ENCODE measurements at regions not wholly inside any gene's neighbourhood (a gene's known extent, or its start where the extent isn't known, plus 50 kb on each side); places are given as distances from the start of the nearest gene placed in this dataset.

GRCh38 chr10:52908478-52908877 lies 135.9 kb upstream of the MBL2 start:
- H3K36me3 ChIP-seq (ENCODE audit: control insufficient read depth, insufficient read depth, low read length) = no peaks in the 10 kb centered on the region; the same call in 1 of the 2 replicates
- no TSS peak for BruUV-seq (replicated peaks)
- H3K9me3 Mint-ChIP-seq (ENCODE audit: unreplicated experiment) = no peaks in the 10 kb centered on the region
- intact Hi-C loops (cut with micrococcal nuclease; ENCODE audit: unreplicated experiment) = no loop called here
- no peaks in the 10 kb centered on the region for H3K4me1 Mint-ChIP-seq (ENCODE audit: low read depth, unreplicated experiment)
- no peak overlapping the region for H3K27ac Mint-ChIP-seq (ENCODE audit: unreplicated experiment)
- ChIA-PET CTCF (no interaction called here), POLR2A (no interaction called here)
- H3K4me3 Mint-ChIP-seq (ENCODE audit: unreplicated experiment) = no peak overlapping the region
- no peak for DNase-seq
- H3K27me3 ChIP-seq (replicated peaks; ENCODE audit: control insufficient read depth, insufficient read depth, low read length) = no peaks in the 10 kb centered on the region
- no peaks in the 10 kb centered on the region for H3K27me3 Mint-ChIP-seq (ENCODE audit: insufficient read depth, unreplicated experiment)
- H3K9me3 ChIP-seq = no peaks in the 10 kb centered on the region
- no peaks in the 10 kb centered on the region for H3K4me1 ChIP-seq
- no peaks in the 10 kb centered on the region for H3K36me3 Mint-ChIP-seq (ENCODE audit: insufficient read depth, unreplicated experiment)
- H3K4me3 ChIP-seq (ENCODE audit: low read depth, low read length) = no peak overlapping the region
- no peak for TF ChIP-seq CTCF (IDR thresholded peaks at IDR 0.05; ENCODE audit: insufficient read depth in 1 of 2, low read depth in 1 of 2, low read length in 1 of 2, severe bottlenecking in 1 of 2, unreplicated experiment in 1 of 2)

DNA sequence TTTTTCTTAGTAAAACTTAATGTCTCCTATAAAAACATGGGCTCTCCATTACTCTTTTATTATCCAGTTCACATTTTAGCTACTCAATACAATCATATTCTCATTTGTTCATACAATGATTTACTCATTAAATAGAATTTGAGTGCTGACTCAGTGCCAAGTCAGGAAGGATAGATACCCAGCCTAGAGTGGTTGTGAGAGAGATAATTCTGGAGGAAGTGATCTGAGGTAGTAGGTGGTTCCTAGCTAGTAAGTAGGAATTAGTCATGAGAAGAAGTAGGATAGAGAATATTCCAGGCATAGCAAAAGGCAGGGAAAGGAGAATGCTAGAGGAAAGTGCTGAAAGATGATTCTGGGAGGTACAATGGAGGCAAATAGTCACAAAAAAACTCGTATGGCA lies 133.5 kb upstream of the MBL2 start:
- BruUV-seq (replicated peaks) = no TSS peak
- no peak for TF ChIP-seq CTCF (IDR thresholded peaks at IDR 0.05; ENCODE audit: insufficient read depth in 1 of 2, low read depth in 1 of 2, low read length in 1 of 2, severe bottlenecking in 1 of 2, unreplicated experiment in 1 of 2)
- Histone ChIP-seq H3K4me3 (ENCODE audit: low read depth, low read length) (no peak overlapping the region), H3K27me3 (replicated peaks; ENCODE audit: control insufficient read depth, insufficient read depth, low read length) (no peaks in the 10 kb centered on the region), H3K9me3 (no peaks in the 10 kb centered on the region), H3K36me3 (ENCODE audit: control insufficient read depth, insufficient read depth, low read length) (no peaks in the 10 kb centered on the region; the same call in 1 of the 2 replicates), H3K4me1 (no peaks in the 10 kb centered on the region)
- no peaks in the 10 kb centered on the region for H3K36me3 Mint-ChIP-seq (ENCODE audit: insufficient read depth, unreplicated experiment)
- intact Hi-C loops (cut with micrococcal nuclease; ENCODE audit: unreplicated experiment) = no loop called here
- H3K4me3 Mint-ChIP-seq (ENCODE audit: unreplicated experiment) = no peak overlapping the region
- CTCF ChIA-PET = no interaction called here
- POLR2A ChIA-PET = no interaction called here
- no peaks in the 10 kb centered on the region for H3K9me3 Mint-ChIP-seq (ENCODE audit: unreplicated experiment)
- DNase-seq = no peak
- no peaks in the 10 kb centered on the region for H3K27me3 Mint-ChIP-seq (ENCODE audit: insufficient read depth, unreplicated experiment)
- peaks cover 8% of the 10 kb centered on the region for H3K4me1 Mint-ChIP-seq (ENCODE audit: low read depth, unreplicated experiment)
- H3K27ac Mint-ChIP-seq (ENCODE audit: unreplicated experiment) = no peak overlapping the region

DNA sequence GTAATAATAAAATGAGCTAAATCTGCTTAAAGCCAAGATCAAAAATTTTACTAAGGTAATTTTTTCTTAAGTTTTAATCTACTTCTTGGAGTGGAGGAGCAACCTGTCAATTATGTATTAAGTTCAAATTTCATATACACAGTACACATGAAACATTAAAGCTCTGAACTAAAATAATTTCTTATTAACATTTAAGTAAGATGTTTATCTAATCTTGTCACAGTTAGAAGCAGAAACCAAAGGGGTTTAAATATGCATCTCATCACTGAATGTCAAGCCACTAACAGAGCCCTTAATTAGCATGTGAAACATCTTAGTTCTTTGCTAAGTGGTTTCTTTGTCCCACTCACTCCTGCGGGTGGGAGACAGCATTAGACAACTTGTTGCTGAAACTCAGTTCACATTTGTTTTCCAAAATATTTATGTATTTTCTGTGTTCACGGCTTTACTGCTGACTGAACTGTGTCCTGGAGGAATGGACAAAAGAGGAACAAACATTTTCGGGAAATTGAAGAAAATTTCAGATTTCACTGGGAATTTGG lies 130.9 kb upstream of the MBL2 start:
- H3K4me3 ChIP-seq (ENCODE audit: low read depth, low read length) = no peak overlapping the region
- Mint-ChIP-seq H3K36me3 (ENCODE audit: insufficient read depth, unreplicated experiment) (no peaks in the 10 kb centered on the region), H3K9me3 (ENCODE audit: unreplicated experiment) (no peaks in the 10 kb centered on the region), H3K27me3 (ENCODE audit: insufficient read depth, unreplicated experiment) (no peaks in the 10 kb centered on the region), H3K4me1 (ENCODE audit: low read depth, unreplicated experiment) (peaks cover 17% of the 10 kb centered on the region), H3K4me3 (ENCODE audit: unreplicated experiment) (no peak overlapping the region), H3K27ac (ENCODE audit: unreplicated experiment) (no peak overlapping the region)
- CTCF ChIA-PET = no interaction called here
- no peaks in the 10 kb centered on the region for H3K27me3 ChIP-seq (replicated peaks; ENCODE audit: control insufficient read depth, insufficient read depth, low read length)
- H3K9me3 ChIP-seq = no peaks in the 10 kb centered on the region
- intact Hi-C loops (cut with micrococcal nuclease; ENCODE audit: unreplicated experiment) = no loop called here
- no peaks in the 10 kb centered on the region; the same call in 1 of the 2 replicates for H3K36me3 ChIP-seq (ENCODE audit: control insufficient read depth, insufficient read depth, low read length)
- no peak for TF ChIP-seq CTCF (IDR thresholded peaks at IDR 0.05; ENCODE audit: insufficient read depth in 1 of 2, low read depth in 1 of 2, low read length in 1 of 2, severe bottlenecking in 1 of 2, unreplicated experiment in 1 of 2)
- POLR2A ChIA-PET = interaction anchor here (0.7 kb wide), 1 partner anchor 510 kb away, joined by 3 read pairs; no protein-coding TSS in a partner anchor
- H3K4me1 ChIP-seq = no peaks in the 10 kb centered on the region
- no TSS peak for BruUV-seq (replicated peaks)
- DNase-seq = no peak
